HG03378 (cell line): ENCODE measurements at regions not wholly inside any gene's neighbourhood (a gene's known extent, or its start where the extent isn't known, plus 50 kb on each side); places are given as distances from the start of the nearest gene placed in this dataset.

Experiments used
- ATAC-seq: cut with Tn5 transposase; IDR thresholded peaks from one replicate; pipeline ENCODE4 v1.9.1; 2021; ENCODE audit warnings: mild to moderate bottlenecking, moderate library complexity; ENCODE audit not compliant: unreplicated experiment

DNA sequence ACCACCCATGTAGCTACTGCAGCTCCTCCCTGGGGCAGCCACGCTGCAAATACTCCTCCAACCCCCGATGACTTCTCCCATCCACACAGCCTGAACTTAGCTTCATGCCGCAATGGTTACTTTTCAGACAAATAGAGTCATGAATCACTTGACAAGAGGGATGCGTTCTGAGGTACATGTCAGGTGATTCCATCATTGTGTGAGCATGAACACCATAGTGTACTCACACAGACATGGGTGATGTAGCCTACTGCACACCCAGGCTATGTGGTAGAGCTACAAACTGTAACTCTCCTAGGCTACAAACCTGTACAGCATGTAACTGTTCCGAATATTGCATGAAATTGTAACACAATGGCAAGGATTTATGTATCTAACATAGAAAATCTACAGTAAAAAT lies 298.5 kb upstream of the SLC35B3 start:
- no peak for ATAC-seq

DNA sequence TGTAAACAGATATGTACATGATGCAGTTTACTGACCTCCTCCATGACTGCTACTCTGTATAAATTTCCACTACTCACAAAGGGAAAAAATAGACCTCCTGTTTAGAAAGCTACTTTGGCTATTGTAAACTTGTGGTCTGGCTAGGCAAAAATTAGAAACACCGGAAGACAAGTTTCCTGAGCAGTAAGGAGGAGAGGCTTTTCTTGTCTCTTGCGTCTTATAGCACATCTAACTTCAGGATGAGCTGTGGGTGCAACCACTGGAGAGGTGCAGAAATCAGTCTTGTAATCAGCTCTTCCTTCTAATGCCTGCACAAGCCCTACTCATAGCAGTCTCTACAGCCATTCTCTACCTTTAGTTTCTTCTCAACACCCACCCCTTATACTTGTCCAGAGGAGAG lies 296.5 kb upstream of the SLC35B3 start:
- ATAC-seq = peak; percentile 64

DNA sequence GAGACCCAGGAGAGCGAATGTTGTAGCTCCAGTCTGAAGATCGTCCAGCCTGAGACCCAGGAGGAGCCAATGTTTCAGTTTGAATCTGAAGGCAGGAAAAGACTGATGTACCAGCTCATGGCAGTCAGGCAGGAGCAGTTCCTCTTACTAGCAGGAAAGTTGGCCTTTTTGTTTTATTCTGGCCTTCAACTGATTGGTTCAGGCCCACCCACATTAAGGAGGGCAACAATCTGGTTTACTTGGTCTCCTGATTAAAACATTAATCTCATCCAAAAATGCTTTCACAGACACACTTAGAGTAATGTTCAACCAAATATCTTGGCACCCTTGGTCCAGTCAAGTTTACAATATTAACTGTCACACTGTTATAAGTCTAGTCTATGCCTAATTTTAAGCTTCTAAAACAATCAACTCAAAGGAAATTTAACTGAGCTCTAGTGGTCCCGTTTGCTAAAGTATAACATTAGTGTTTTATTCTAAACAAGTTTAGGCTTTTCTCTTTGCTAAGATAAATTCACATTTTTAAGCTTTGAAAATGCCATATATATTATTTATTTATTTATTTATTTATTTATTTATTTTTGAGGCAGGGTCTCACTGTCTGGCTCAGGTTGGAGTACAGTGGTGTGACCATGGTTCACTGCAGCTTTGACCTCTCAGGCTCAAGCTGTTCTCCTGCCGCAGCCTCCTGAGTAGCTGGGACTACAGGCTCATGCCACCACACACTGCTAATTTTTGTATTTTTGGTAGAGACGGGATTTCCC lies 275.5 kb upstream of the SLC35B3 start:
- no peak for ATAC-seq

DNA sequence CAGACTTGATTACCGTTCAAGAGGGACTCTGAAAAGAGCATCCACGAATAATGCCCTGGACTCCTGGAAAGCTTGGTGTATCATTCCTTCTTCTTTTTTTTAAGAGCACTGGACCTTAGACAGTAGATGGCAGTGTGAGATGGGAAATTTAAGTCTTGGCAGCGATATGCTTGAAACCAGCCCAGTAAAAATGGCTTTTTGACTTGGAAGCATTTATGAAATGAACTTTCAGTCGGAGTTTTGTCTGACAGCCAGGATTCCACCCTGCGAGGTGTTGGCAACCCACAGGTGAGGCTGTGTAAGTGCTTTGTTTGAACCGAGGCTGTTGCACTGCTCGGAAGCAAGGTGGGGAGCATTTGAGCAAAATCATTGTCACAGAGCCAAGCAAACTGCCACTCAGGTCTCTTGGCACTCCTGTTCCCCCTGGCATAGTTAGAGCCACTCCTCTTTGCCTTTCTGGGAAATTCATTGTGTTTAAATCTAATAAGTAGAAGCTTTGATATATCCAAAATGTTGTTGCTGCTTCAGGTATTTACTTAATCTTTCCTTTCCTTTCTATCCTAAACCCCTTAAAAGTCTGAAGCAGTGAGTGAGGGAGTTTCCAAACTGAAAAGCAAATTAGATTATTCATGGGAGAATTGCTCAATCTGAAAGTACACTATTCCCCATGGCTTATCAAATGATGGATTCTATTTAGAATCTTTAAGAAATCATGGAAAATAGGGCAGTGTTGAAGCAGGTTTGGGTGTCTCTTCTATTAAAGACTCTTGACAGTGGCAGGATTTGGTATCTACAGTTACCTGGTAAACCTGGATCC lies 272.8 kb upstream of the SLC35B3 start:
- ATAC-seq = no peak

- no peak for ATAC-seq
Observed at GRCh38 chr6:8707369-8707768, 272.0 kb upstream of the SLC35B3 start.

- ATAC-seq = no peak
Observed at GRCh38 chr6:8705435-8706020, 270.2 kb upstream of the SLC35B3 start.

GRCh38 chr6:8703059-8703458 lies 267.7 kb upstream of the SLC35B3 start:
- no peak for ATAC-seq

- ATAC-seq = no peak
Observed at GRCh38 chr6:8688821-8689220, 253.5 kb upstream of the SLC35B3 start.

GRCh38 chr6:8686077-8686476 lies 250.7 kb upstream of the SLC35B3 start:
- no peak for ATAC-seq

GRCh38 chr6:8683204-8683603 lies 247.9 kb upstream of the SLC35B3 start:
- ATAC-seq = no peak

GRCh38 chr6:8679823-8680222 lies 244.5 kb upstream of the SLC35B3 start:
- no peak for ATAC-seq

GRCh38 chr6:8678466-8678865 lies 243.1 kb upstream of the SLC35B3 start:
- no peak for ATAC-seq

- no peak for ATAC-seq
Observed at GRCh38 chr6:8674126-8674525, 238.8 kb upstream of the SLC35B3 start.

DNA sequence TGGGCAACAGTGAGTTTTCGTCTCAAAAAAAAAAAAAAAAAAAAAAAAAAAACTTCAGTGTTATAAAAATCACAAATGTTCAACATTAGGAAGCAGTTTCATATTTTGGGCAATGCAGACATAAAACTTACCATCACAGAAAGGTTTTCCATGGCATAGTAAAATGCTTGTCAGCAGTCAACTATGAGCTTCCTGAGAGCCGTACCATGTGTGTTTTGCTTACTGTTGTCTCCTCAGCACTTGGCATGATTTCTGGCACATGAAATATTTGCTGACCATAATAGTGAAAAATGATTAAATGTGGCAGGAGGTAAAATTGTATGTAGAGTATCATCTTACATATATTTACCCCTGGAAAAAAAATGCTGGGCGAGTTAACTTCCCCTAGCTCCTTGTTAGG lies 237.5 kb upstream of the SLC35B3 start:
- ATAC-seq = no peak

GRCh38 chr6:8670792-8671191 lies 235.4 kb upstream of the SLC35B3 start:
- ATAC-seq = no peak

DNA sequence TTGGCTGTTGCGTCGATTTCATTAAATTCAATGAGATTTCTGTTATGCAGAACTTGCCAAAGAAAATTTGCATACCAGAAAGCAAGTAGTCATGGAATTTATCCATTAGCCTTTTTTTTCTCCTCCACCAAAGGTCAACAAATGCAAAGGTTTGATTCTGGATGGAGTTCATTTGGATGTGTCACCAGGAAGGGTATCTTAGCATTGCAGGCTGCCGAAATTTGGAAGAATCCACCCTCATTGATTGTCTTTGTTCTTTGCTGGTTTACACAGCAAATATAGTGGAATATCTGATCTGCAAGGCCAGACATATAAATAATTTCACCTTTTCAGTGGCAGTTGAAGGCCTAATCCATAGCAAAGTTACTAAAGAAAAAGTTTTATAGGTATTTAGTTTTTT lies 229.4 kb upstream of the SLC35B3 start:
- no peak for ATAC-seq

DNA sequence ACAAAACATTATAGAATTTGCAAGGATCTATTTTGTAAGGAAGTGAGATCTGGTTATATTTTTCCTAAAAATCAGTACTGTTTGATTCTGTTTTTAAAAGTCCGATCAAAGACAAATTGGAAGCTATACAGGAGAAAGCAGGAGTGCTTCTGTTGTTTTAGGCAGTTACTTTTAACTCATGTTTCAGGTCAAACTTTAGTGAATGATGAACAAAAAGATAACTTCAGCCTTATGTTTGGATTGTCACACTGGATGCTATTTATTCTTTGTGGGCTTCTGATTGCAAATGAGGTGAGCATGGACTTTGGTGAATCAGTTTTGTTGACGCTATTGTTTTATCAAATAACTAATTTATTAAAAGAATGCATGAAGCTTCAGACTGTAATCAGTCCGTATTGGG lies 228.7 kb upstream of the SLC35B3 start:
- ATAC-seq = no peak

DNA sequence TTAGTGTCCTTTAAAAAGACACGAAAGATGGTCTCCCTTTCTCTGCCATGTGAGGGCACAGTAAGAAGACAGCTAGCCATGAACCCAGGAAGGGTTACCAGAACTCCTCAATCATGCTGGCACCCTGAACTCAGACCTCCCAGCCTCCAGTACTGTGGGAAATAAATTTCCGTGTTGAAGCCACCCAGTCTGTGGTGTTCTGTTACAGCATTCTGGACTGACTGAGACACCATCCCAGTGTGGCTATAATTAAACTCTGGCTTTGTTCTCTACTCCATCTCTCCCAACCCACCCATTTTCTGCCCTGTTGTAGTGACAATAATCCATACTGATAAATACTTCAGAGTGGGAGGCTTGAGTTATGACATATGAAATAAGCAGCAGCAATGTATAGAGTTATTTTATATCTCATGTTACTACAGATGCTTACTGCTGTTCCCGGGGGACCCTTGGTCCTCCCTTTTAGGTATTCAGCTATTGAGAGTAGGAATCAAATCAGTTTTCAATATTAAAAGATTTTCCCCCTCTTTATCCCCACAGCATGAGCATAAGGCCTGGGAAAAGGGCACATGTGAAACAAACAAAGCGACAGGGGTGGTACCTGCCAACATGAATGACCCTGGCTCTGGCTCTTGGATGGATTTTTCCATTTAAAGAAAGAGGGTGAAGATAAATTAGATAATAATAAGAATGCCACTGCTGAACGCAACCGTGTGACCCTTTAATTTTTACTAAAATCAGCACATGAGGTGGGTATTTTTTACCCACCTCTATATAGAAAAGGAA lies 224.3 kb upstream of the SLC35B3 start:
- ATAC-seq = no peak

DNA sequence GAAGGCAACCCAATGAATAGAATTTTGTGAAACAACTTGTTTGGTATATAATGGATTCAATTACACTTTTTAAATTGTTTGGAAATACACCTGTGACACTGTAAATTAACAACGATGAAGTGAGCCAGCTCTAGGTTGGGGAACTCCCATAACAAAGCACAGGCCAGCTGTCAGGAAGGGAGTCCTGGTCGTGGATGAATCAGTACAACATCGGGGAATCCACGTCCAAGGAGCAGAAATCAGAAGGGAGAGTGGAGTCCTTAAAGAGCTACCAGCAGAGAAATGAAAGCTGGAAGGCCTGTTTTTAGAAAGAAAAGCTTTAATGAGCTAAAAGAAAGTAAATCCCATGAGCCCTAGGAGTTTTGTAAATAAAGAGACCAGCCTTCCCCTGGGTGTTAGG lies 223.1 kb upstream of the SLC35B3 start:
- no peak for ATAC-seq

- no peak for ATAC-seq
Observed at GRCh38 chr6:8657522-8657921, 222.2 kb upstream of the SLC35B3 start.
